Activated CD8-positive, alpha-beta memory T cell treated with anti-CD3 and anti-CD28 coated beads, Interleukin-2, amount 50 U/mL, for 1 hour (primary cell): ENCODE measurements at regions not wholly inside any gene's neighbourhood (a gene's known extent, or its start where the extent isn't known, plus 50 kb on each side); places are given as distances from the start of the nearest gene placed in this dataset.

Experiments
- DNase-seq: peaks from one replicate; pipeline ENCODE4 v3.0.0-alpha.2; 2020; ENCODE audit errors: extremely low read depth

DNA sequence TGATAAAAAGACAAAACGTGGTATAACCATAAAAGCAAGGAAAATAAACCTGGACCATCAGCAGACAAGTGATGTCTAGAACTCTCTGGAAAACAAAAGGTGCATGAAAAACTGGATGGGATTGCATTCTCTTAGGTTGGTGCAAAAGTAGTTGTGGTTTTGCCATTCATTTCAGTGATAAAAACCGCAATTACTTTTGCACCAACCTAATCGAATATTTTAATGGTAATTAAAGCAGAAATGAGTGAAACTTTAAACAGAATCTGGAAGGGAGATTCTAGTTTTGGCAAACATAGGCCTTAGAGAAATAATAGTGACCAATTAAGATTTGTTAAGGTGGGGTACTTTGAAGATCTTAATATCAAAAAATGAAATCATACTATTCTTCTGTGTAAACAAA is 800.8 kb upstream of the GYPC start:
- DNase-seq = no peak

DNA sequence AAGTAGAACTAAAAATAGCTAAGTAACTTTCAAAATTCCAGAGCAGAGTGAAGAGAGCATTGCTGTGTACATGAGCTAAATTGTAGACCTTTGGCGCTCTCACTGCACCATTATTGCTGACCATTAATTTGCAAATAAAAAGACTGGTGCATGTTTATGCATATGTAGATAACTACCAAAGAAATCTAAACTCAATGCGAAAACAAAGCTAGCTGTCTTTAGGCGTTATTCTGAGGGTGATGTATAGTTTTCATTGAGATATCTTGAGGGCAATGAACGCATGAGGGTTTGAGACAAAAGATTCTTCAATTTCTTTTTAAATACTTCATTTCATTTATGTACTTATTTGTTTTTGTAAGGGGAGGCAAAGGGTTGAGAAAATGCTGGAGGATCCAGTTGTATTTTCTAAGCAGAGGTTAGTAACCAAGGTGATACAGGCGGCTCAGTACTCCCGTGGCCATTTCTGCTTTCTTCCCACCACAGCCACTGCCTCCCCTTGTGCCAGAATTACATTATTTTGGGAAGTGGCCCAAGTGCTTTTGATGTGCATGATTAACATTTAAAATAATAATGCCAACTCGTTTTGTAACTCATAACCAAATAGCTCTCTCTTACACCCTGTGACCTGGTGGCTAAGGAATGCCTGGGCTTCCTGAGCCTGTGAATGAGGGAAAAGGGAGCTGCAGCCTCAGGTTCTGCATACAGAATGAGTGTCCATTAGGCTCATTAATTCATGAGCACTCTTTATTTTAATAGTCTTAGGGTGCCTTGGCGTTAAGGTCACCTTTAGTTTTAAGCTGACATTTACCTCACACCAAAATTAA is 797.8 kb upstream of the GYPC start:
- no peak for DNase-seq

DNA sequence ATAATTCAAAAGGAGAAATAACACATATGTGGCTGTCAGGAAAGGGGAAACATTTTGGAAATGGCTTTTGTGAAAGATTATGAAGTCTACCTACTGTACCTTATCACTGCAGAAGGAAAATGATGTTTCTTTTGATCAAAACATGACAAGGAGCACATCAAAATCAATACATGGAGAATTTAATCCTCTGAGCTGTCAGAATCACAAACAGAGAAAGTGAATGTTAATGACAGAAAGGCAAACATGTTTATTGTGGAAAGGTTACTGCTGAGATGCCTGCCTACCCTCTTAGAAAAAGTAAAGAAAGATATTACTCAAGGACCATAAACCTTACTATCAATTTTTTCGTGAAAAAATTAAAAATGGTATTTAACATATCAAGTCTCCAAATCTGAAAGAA is 794.5 kb upstream of the GYPC start:
- no peak for DNase-seq

DNA sequence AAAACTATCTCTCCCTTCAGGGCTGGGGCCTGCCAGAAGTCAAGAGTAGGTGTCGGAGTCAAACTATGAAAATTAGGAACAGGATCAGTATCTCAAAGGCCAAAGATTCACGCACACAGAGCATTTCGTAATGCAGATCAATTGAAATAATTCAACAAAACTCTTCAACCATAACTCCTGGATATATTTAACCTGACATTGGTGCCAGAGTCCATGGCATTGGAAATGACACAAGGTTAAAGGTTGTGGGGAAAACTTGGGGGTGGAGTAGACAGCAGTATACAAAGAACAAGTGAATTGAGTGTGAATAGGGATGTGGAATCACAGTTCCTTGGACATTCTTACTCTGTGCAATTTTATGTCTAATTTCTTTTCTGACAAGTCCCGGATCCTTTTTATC is 788.0 kb upstream of the GYPC start:
- DNase-seq = no peak

DNA sequence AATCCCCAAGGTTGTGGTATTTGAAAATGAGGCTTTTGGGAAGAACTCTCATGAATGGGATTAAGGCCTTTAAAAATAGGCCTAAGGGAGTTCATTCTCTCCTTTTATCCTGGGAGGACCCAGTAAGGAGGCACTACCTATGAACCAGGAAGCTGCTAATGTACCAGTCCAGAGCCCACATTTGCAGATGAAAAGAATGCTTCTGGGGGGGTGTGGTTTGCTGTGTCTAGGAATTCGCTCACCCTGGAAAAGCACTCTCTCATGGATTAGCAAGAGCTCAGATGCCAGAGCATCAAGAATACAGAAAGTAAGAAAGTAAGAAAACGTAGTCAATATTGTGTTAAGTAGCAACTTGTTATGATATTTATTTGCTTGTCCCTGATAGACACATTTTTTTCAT is 785.7 kb upstream of the GYPC start:
- DNase-seq = no peak

DNA sequence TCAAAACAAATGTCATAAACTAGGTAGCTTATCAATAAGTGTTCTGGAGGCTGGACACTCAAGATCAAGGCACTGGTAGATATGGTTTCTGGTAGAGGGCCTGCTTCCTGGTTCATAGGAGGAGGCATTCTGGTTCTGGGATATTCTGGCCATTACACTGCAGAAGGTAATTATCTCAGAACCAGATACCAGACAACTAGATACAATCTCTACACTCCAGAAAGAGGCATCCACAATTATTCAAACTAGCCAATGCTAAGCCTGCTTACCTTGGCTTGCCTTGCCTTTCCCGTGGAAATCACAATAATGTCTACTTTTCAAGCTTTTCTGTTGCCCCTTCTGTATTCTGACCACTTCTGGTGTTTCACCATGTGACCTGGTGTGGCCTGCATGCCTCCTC is 785.2 kb upstream of the GYPC start:
- no peak for DNase-seq

DNA sequence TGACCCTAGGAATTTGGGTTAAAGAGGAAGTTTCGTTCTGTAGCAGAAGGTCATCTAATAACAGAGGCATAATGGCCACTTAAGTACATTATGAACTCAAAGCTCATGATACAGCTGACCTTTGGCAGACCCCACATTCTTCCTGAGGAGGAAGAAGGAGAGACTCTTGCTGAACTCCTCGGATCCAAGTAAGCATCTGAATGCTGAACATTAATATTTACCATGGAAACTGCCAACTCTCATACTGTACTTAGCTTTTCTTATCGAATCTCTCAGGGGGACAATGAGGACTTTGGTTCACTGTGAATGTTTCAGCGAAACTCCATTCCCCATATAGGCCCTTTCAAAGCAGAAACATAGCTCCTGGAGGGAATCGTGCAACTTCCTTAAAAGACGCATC is 781.4 kb upstream of the GYPC start:
- DNase-seq = no peak

DNA sequence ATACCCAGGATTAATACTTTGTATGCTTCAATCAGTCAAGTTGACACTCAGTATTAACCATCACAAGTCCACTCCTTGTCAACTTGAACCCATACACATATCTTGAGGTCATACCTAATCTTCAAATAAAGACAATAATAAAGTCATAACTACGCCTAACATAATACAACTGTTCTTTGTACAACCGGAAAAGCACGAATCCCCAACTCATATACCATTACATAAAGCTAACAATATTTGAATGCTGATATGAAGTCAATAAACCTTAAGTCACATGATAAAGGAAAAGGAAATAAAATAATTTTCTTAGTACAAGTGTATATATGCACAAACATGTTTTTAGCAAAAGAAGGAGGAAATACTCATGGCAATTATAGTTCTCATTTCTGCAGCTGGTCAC is 770.6 kb upstream of the GYPC start:
- no peak for DNase-seq

DNA sequence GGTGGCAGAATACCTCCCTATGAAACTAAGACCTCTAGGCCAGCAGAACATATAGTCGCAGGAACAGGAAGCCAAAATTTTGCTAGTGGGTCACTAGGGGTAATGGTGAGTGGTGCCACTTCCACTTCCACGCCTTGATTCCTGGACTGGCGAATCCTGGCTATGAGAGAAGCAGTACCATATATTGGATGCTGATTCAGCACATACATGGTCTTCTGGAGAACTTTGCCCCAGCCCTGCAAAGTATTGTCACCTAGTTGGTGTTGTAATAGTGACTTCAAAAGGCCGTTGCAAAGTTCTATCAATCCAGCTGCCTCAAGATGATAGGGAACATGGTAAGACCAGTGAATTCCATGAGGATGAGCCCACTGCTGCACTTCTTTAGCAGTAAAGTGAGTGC is 769.8 kb upstream of the GYPC start:
- no peak for DNase-seq

DNA sequence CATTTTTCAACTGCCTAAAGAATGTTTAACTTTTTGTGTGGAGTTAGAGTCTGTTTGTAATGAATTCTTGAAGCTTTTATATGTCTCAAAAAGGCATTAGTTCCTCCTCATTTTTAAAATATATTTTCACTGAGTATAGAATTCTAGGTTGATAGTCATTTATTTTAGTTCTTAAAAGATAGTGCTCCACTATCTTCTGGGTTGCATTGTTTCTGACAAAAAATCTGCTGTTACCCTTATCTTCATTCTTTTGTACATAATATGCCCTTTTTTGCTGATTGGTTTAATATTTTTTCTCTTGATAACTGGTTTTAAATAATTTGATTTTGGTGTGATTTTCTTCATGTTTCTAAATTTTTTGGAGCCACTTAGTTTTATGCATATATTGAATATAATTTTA is 754.7 kb upstream of the GYPC start:
- no peak for DNase-seq

DNA sequence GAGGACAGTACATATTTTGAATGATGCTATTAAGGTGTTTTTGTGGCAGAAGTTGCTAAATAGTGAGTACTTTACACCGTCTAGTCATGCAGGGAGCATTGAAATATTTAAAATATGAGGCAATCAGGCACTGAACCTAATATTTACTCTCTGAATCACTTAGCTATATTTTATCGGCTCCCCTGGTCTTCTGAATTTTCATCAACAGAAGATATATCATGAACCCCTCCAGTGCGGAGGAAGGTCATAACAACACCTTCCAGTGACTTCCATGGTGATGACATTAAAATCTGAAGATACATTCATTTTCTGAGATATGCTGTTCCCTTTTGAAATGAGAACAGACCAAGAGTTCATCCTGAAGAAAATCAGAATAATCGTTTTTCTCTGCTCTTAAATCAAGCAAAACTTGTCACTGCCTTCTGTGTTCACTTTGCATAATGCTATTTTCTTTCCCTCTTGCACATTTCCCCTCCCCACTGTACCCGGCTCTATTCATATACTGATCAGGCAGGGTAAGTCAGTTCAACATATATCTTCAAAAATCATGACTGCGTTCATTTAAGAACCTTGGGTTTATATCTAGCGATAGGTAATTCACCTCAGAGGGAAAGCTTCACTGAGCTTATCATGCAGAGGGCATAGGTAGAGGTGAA is 729.9 kb upstream of the GYPC start:
- no peak for DNase-seq

DNA sequence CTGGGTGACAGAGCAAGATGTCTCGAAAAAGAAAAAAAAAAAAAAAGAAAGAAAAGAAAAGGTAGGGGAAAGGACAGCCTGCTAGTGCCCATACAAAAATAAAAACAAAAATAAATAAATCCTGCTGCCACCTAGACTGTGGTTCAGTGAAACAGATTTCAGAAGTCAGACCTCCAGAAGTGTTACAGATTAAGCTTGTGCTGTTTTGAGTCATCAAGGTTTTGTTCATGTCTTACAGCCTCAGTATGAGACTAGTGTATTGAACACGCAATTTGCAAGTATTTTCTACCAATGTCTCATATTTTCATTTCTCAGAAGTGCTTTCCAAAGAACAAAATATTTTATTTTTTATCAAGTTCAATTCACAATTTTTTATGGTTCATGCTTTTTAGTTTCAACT is 720.4 kb upstream of the GYPC start:
- DNase-seq = no peak

DNA sequence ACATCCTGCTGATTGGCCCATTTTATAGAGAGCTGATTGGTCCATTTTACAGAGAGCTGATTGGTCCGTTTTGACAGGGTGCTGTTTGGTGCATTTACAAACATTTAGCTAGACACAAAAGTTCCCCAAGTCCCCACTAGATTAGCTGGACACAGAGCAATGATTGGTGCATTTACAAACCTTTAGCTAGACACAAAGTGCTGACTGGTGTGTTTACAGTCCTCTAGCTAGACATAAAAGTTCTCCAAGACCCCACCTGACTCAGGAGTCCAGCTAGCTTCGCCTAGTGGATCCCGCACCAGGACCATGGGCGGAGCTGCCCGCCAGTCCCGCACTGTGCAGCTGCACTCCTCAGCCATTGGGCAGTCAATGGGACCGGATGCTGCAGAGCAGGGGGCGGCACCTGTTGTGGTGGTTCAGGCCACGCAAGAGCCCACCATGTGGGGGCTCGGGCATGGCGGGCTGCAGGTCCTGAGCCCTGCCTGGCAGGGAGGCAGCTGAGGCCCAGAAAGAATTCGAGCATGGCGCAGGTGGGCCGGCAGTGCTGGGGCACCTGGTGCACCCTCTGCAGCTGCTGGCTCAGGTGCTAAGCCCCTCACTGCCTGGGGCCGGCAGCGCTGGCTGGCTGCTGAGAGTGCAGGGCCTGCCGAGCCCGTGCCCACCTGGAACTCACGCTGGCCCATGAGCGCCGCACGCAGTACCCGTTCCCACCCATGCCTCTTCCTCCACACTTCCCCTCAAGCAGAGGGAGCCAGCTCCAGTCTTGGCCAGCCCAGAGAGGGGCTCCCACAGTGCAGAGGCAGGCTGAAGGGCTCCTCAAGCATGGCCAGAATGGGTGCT is 713.2 kb upstream of the GYPC start:
- no peak for DNase-seq

DNA sequence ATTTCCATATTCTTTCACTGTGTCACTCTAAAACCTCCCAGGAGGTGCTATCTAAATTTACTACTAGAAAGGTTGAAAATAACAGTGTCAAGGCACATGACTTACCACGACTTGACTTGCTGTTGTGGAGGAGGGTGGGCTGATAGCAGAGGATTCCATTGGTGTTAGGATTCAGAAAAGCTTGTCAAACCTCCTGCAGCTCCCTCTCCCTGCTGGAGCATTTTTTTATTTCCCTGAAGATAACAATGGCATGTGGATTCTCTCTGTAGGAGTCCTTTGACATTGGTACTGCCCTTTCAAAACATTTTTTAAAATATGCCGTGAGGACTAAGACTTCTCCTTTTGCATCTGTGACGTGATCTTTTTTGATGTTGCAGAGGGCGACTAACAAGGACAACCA is 696.9 kb upstream of the GYPC start:
- DNase-seq = no peak

DNA sequence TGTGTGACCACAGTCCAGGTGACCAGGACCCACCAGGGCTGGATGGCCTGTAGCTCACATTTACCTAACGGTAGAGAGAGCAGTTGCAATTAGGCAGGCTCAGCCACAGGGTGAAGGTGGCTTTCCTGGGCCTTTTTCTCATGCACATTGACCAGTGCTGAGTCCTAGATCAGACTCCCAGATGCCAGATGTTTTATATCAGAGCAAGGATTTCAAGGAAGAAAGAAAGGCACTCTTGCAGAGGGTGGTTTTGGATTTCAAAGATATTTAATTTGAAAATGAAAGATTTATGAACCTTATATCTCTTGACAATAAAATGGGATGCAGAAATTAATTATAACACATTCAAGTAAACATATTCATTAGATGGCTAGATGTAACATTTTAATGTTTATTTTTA is 694.2 kb upstream of the GYPC start:
- no peak for DNase-seq

DNA sequence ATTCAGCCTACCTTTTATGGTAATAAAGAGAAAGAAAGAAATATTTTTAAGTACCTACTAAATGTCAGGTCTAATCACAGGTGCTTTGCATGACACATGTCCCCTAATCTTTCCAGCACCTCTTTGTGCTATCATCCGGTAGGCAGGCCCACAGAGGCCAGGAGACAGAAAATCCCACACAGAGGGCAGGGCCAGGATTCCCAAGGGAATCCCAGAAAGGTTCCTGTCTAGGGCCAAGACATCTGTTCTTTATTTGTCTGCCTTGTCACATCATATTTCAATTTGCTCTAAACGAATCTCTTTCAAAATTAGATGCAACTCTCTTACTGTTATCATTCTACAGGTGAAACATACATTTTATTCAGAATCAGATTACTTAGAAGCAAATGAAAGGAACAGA is 676.1 kb upstream of the GYPC start:
- no peak for DNase-seq

DNA sequence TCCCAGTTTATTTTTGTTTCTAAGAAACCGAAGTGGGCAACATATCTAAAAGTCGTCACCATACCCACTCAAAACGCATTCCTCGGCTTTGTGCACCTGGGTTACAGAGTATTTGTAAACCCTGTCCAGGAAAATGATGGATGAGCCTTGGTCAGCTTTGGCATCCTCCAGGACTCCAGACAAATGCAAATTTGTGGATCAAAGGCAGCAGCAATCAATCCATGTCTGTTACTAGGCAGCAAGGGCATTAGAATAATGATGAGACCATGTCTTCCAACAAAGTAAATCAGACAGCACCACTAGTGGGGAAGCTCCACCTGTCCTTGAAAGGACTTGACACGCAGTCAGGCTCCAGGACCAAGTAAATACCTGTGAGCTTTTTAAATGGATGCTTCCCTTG is 672.6 kb upstream of the GYPC start:
- DNase-seq = no peak

DNA sequence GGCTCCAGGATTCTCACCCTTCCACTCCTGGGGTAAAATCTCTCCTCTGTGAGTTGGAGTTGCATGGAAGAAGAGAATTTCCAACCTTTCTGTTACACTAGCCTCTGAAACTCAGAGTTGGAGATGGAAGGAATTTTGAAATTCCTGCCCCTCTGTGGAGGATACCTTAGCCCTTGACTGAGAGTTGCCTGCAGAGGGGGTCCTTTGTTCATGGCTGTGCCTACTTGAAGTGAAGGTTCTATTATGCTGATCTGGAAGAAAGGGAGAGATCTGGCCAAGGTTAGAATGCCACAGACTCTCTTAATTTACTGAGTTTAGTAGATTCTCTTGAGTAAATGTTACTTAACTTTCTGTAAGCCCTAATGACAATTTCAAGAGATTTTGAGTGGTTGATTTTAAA is 626.6 kb upstream of the GYPC start:
- no peak for DNase-seq

DNA sequence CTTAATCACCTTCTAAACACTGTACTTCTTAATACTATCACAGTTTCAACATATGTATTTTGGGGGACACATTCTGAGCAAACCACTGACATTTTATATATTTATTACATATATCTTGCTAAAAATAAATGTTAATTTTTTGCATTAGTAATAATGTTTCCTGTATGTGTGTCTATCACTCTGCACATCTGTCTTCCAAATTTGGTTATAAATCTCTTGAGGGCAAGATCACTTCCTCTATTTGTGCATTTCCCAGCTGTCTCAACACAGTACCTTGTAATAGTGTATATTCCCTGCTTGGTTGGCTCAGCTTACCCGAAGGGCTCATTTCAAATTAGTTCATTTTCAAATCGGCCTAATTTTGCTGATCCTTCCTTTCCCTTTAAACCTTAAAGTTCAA is 617.1 kb upstream of the GYPC start:
- DNase-seq = no peak

DNA sequence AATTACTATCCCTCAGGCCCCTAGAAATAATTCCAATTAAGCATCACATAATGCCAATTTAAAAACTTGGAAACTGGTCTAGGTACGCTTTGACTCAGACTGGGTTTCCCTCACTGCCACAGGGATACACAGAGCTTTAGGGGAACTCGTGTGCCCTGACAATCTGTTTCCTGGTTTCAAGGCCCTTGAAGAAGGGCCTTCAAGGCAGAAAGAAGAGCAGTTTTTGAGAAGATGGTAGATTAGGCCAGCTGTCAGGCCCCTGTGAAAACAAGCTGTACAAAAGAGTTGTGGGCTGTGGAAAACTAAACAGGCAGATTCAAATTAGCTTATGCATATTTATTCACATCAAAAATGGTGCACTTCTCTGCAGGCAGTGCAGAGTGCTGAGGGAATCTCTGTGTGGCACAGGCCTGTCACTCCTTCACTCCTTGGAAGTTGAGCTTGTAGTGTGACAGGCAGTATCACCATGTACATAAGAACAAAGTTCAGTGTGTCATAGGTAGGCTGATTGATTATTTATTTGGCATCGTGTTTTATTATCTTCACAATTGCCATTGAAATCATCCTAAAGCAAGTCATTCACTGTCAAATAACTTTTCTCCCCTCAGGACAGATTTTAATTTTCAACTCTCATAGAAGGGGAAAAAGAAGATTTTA is 614.4 kb upstream of the GYPC start:
- no peak for DNase-seq

DNA sequence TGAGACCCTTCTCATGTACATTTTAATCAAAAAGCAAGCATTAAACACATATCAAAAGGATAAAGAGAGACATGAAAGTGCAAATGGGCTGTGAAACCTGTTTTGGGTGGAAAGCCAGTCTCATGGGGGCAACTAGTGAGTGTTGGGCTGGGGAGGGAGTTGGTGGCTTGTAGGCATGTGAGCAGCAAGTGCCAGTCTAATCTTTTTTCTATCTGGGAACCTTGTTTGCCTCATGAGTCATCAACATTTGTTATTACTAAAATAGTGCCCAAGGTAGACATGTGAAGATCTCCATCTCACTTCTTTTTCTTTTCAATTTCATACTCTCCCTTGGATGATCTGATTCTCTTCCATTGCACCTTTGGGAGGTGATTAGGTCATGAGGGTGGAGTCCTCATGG is 613.9 kb upstream of the GYPC start:
- DNase-seq = no peak

DNA sequence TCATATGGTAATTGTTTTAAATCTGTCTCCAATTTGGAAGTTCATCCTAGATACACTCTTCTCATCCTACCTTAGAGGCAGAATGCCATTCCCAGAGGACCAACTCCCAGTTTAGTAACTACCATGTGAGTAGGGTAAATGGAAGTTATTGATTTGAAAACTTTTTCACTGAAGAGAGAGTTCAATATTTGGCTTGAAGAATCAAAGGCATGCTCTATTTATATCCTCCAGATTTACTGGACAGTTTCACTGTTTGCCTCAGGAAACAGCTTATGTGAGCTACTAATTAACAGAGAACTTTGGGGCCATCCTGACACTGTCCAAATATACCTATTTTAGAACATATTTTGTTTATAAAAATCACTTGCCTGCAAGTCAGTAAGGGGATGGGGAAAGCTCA is 607.2 kb upstream of the GYPC start:
- DNase-seq = no peak
